DOHH2 (cell line): ENCODE measurements at regions not wholly inside any gene's neighbourhood (a gene's known extent, or its start where the extent isn't known, plus 50 kb on each side); places are given as distances from the start of the nearest gene placed in this dataset.

Source experiments
- H3F3A ChIP-seq: fragments of 200-600 bp; sonication (generic), shearing (Covaris generic); 2 replicates; pipeline ENCODE4 v1.6.0; 2016; ENCODE audit warnings: antibody characterized with exemption, mild to moderate bottlenecking; ENCODE audit not compliant: control insufficient read depth, insufficient read depth
- H3K27ac ChIP-seq: fragments of 200-600 bp; sonication (generic); 2 replicates; pipeline ENCODE4 v1.5.1; 2014; ENCODE audit warnings: low read depth, mild to moderate bottlenecking, low read length, moderate library complexity
- H3K27me3 ChIP-seq: fragments of 200-600 bp; sonication (generic); 2 replicates; pipeline ENCODE4 v1.6.1; 2014; ENCODE audit warnings: mild to moderate bottlenecking, low read length, mixed read lengths; ENCODE audit not compliant: control insufficient read depth
- H3K36me3 ChIP-seq: fragments of 200-600 bp; sonication (generic); 2 replicates; pipeline ENCODE4 v1.6.1; 2014; ENCODE audit warnings: mild to moderate bottlenecking, low read length, moderate library complexity, mixed read lengths; ENCODE audit not compliant: control insufficient read depth
- H3K4me1 ChIP-seq: fragments of 200-600 bp; sonication (generic); 2 replicates; pipeline ENCODE4 v1.6.1; 2014; ENCODE audit warnings: mild to moderate bottlenecking, low read length, mixed read lengths; ENCODE audit not compliant: control insufficient read depth
- H3K4me2 ChIP-seq: fragments of 200-600 bp; sonication (generic); 2 replicates; pipeline ENCODE4 v1.6.0; 2014; ENCODE audit warnings: mild to moderate bottlenecking, low read length, moderate library complexity
- H3K4me3 ChIP-seq: fragments of 200-600 bp; sonication (generic); 2 replicates; pipeline ENCODE4 v1.5.1; 2014; ENCODE audit warnings: mild to moderate bottlenecking, low read length, mixed read lengths
- H3K79me2 ChIP-seq: fragments of 200-600 bp; sonication (generic); 2 replicates; pipeline ENCODE4 v1.6.1; 2014; ENCODE audit warnings: mild to moderate bottlenecking, low read length, mixed read lengths; ENCODE audit not compliant: control insufficient read depth
- H3K9me2 ChIP-seq: fragments of 200-600 bp; sonication (generic); replicated peaks from 2 replicates; pipeline ENCODE4 v1.6.1; 2014; ENCODE audit warnings: mild to moderate bottlenecking, low read length, mixed read lengths; ENCODE audit not compliant: control insufficient read depth
- H3K9me3 ChIP-seq: fragments of 200-600 bp; sonication (generic); 2 replicates; pipeline ENCODE4 v1.6.1; 2014; ENCODE audit warnings: antibody characterized with exemption, low read length, mixed read lengths; ENCODE audit not compliant: control insufficient read depth, insufficient read depth
- H4K20me1 ChIP-seq: fragments of 200-600 bp; sonication (generic); 2 replicates; pipeline ENCODE4 v1.6.0; 2014; ENCODE audit warnings: low read depth, mild to moderate bottlenecking, antibody characterized with exemption, low read length, moderate library complexity; ENCODE audit not compliant: control insufficient read depth, insufficient read depth
- EZH2phosphoT487 ChIP-seq: fragments of 200-600 bp; sonication (generic); IDR thresholded peaks from 2 replicates; pipeline ENCODE4 v1.6.1; 2017; ENCODE audit warnings: borderline replicate concordance, mild to moderate bottlenecking, antibody characterized with exemption, low read length, moderate library complexity, mixed read lengths
- TF ChIP-seq, protein P1 (sequence below): fragments of 200-600 bp; sonication (generic); IDR thresholded peaks from one replicate; pipeline ENCODE4 v1.5.1; 2014; ENCODE audit warnings: antibody characterized with exemption, mild to moderate bottlenecking, low read depth, low read length; ENCODE audit not compliant: poor library complexity, severe bottlenecking

DNA sequence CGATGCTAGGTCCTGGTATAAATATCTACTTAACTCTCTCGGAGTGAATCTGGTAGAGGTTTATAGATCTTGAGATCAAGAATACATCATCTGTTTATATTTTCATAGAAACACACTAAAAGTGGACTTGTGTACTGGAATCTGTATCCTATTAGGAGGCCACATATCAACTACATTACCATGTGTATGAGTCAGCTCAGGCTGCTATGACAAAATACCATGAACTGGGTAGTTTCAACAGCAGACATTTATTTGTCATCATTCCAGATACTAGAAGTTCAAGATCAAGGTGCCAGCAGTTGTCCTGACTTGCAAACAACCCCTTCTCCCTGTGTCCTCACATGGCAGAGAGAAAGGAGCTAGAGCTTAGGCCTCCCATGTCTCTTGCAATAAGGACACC lies 113.9 kb upstream of the PFKP start:
- no peaks in the 10 kb centered on the region for H3K4me1 ChIP-seq
- H3K4me2 ChIP-seq, result no peak overlapping the region
- no peaks in the 10 kb centered on the region for H3F3A ChIP-seq
- no peak for TF ChIP-seq EZH2phosphoT487
- TF ChIP-seq, protein P1, sequence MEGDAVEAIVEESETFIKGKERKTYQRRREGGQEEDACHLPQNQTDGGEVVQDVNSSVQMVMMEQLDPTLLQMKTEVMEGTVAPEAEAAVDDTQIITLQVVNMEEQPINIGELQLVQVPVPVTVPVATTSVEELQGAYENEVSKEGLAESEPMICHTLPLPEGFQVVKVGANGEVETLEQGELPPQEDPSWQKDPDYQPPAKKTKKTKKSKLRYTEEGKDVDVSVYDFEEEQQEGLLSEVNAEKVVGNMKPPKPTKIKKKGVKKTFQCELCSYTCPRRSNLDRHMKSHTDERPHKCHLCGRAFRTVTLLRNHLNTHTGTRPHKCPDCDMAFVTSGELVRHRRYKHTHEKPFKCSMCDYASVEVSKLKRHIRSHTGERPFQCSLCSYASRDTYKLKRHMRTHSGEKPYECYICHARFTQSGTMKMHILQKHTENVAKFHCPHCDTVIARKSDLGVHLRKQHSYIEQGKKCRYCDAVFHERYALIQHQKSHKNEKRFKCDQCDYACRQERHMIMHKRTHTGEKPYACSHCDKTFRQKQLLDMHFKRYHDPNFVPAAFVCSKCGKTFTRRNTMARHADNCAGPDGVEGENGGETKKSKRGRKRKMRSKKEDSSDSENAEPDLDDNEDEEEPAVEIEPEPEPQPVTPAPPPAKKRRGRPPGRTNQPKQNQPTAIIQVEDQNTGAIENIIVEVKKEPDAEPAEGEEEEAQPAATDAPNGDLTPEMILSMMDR, result no peak
- no peak overlapping the region for H3K27ac ChIP-seq
- H3K27me3 ChIP-seq, result peaks cover 2% of the 10 kb centered on the region; the same call in 1 of the 2 replicates
- H3K4me3 ChIP-seq, result no peak overlapping the region
- H3K9me3 ChIP-seq, result no peaks in the 10 kb centered on the region
- no peaks in the 10 kb centered on the region for H3K36me3 ChIP-seq
- no peaks in the 10 kb centered on the region for H3K9me2 ChIP-seq
- H3K79me2 ChIP-seq, result no peaks in the 10 kb centered on the region
- no peaks in the 10 kb centered on the region for H4K20me1 ChIP-seq

DNA sequence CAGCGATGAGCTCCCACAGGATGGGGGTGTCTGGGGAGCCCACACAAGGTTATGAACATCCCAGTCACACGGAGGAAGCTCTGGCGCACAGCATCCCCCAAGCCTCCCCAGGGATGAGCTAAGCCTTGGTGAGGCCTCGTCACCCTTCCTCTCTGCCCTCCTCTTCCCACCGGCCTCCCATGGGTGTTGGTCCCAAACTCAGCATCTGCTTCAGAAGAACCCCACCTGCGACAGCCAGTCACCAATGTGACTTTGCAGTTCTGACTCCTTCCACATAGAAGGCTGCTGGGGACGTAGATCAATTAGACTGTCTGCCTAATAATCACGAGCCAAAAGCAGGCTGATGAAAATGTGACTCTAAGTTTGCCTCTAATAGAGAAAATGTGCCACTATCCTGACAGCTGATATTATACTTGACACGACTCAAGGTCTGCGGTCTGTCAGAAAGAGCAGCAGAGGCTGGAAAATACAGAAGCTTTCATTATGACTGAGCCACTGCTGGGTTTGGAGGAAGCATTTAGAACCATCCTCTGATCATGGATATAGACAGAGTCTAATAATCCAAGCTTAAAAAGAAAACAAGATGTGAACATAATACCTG lies 116.0 kb upstream of the PFKP start:
- no peaks in the 10 kb centered on the region for H4K20me1 ChIP-seq
- H3K4me2 ChIP-seq, result no peak overlapping the region
- no peaks in the 10 kb centered on the region for H3K9me2 ChIP-seq
- TF ChIP-seq, protein P1, result no peak
- no peak for TF ChIP-seq EZH2phosphoT487
- peaks cover 2% of the 10 kb centered on the region; the same call in 1 of the 2 replicates for H3K27me3 ChIP-seq
- no peaks in the 10 kb centered on the region for H3K4me1 ChIP-seq
- H3K36me3 ChIP-seq, result no peaks in the 10 kb centered on the region
- H3K4me3 ChIP-seq, result no peak overlapping the region
- no peak overlapping the region for H3K27ac ChIP-seq
- no peaks in the 10 kb centered on the region for H3F3A ChIP-seq
- no peaks in the 10 kb centered on the region for H3K79me2 ChIP-seq
- no peaks in the 10 kb centered on the region for H3K9me3 ChIP-seq

DNA sequence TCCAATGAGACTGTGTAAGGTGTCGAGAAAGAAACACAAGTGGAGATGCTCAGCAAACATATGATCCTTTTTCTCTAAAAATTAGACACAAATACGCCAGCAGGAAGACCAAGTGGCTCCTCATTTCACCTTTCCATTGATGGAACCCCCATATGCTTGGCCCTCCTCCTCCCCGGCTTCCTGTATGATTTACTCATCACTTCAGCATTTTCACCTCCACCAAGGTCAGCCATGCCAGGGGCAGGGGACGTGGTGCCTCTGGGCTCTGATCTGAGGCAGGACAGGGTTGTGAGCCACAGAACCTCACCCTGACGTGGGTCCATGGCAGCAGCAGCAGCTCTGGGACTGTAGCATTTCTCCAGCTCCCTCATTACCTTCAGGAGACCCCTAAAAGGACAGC lies 116.8 kb upstream of the PFKP start:
- no peaks in the 10 kb centered on the region for H3K79me2 ChIP-seq
- no peaks in the 10 kb centered on the region for H4K20me1 ChIP-seq
- no peaks in the 10 kb centered on the region for H3K9me3 ChIP-seq
- H3F3A ChIP-seq, result no peaks in the 10 kb centered on the region
- no peak overlapping the region for H3K4me2 ChIP-seq
- no peaks in the 10 kb centered on the region for H3K9me2 ChIP-seq
- no peak overlapping the region for H3K27ac ChIP-seq
- no peak overlapping the region for H3K4me3 ChIP-seq
- TF ChIP-seq EZH2phosphoT487, result no peak
- TF ChIP-seq, protein P1, result no peak
- no peaks in the 10 kb centered on the region for H3K36me3 ChIP-seq
- no peaks in the 10 kb centered on the region for H3K4me1 ChIP-seq
- peaks cover 2% of the 10 kb centered on the region; the same call in 1 of the 2 replicates for H3K27me3 ChIP-seq

DNA sequence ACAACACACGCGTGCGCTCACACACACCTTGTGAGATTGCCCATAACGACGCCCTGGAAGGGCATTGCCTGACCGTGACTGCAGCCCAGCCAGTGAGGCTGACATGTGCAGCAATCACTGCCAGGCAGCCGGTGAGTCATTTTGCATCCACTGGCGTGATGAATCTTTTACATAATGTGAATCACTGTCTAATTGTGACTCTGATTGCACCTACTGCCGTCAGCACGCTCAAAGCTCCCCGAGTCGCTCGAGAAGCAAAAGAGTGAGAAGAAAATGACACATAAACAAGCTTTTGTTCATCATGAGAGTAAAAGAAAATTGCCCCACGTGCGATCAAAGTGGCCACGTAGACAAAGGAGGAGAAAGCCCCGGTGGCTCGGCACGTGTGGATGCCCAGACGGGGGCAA lies 117.4 kb upstream of the PFKP start:
- H3K27me3 ChIP-seq, result peaks cover 2% of the 10 kb centered on the region; the same call in 1 of the 2 replicates
- H3K36me3 ChIP-seq, result no peaks in the 10 kb centered on the region
- no peaks in the 10 kb centered on the region for H3K9me2 ChIP-seq
- TF ChIP-seq EZH2phosphoT487, result no peak
- TF ChIP-seq, protein P1, result no peak
- H3K4me1 ChIP-seq, result no peaks in the 10 kb centered on the region
- H3F3A ChIP-seq, result no peaks in the 10 kb centered on the region
- no peak overlapping the region for H3K4me2 ChIP-seq
- no peaks in the 10 kb centered on the region for H4K20me1 ChIP-seq
- no peaks in the 10 kb centered on the region for H3K79me2 ChIP-seq
- H3K9me3 ChIP-seq, result no peaks in the 10 kb centered on the region
- H3K4me3 ChIP-seq, result no peak overlapping the region
- no peak overlapping the region for H3K27ac ChIP-seq
